ENCODE measurements at regions not wholly inside any gene's neighbourhood (a gene's known extent, or its start where the extent isn't known, plus 50 kb on each side); places are given as distances from the start of the nearest gene placed in this dataset.

GRCh38 chr2:216770050-216770449, 74.7 kb upstream of the IGFBP5 start:
- Histone ChIP-seq H3K27me3 (replicated peaks in 1 of 4; ENCODE audit: control extremely low read depth in 1 of 4, control insufficient read depth in 3 of 4, insufficient read depth in 4 of 4, low read length in 3 of 4) (peaks cover 0 to 3% (median 0%) of the 10 kb centered on the region in 4 experiments), H3K4me2 (replicated peaks; ENCODE audit: low read depth, low read length, poor library complexity, severe bottlenecking) (no peak overlapping the region), H3K9ac (ENCODE audit: low read length) (no peak overlapping the region), H3K79me2 (ENCODE audit: control insufficient read depth, insufficient read depth, low read length) (no peaks in the 10 kb centered on the region), H3K27ac (ENCODE audit: low read length in 2 of 2) (no peak overlapping the region), H2AFZ (ENCODE audit: insufficient read depth, low read depth, low read length, poor library complexity, severe bottlenecking) (no peak overlapping the region), H3K9me3 (ENCODE audit: control extremely low read depth in 1 of 3, control insufficient read depth in 2 of 3, insufficient read depth in 1 of 3, low read length in 2 of 3) (peaks cover 0 to 4% (median 0%) of the 10 kb centered on the region in 3 donors), H3K4me1 (ENCODE audit: control insufficient read depth in 2 of 2, insufficient read depth in 2 of 2, low read length in 2 of 2) (no peaks in the 10 kb centered on the region), H3K36me3 (replicated peaks in 1 of 2; ENCODE audit: control extremely low read depth in 1 of 2, control insufficient read depth in 1 of 2, extremely low read depth in 1 of 2, insufficient read depth in 2 of 2, low read length in 1 of 2) (no peaks in the 10 kb centered on the region), H3K4me3 (ENCODE audit: control extremely low read depth in 1 of 5, extremely low read depth in 1 of 5, insufficient read depth in 1 of 5, low read depth in 2 of 5, low read length in 4 of 5) (no peak overlapping the region), H4K20me1 (ENCODE audit: control insufficient read depth, insufficient read depth, low read length, poor library complexity, severe bottlenecking) (no peaks in the 10 kb centered on the region)
- no peak overlapping the region for H3K27ac Mint-ChIP-seq
- no peaks in the 10 kb centered on the region for H3K4me1 Mint-ChIP-seq
- TF ChIP-seq EZH2 (IDR thresholded peaks at IDR 0.05; ENCODE audit: borderline replicate concordance, insufficient read depth, low read depth, low read length, poor library complexity, severe bottlenecking) (no peak), CTCF (IDR thresholded peaks at IDR 0.05) (no peak)
- H3K27me3 Mint-ChIP-seq = peaks cover 16% of the 10 kb centered on the region
- intact Hi-C loops (cut with micrococcal nuclease) = no loop called here
- no CpG with 5 or more reads among the region's 3 CpGs for WGBS (ENCODE audit: insufficient coverage)
- H3K4me3 Mint-ChIP-seq = no peak overlapping the region
- no peak for ATAC-seq (ENCODE audit: low read depth)
- no peak for DNase-seq
- ChIA-PET CTCF (no interaction called here), POLR2A (no interaction called here)
- H3K9me3 Mint-ChIP-seq (ENCODE audit: insufficient read depth) = peaks cover 2% of the 10 kb centered on the region

GRCh38 chr2:216769626-216770025, 74.3 kb upstream of the IGFBP5 start:
- CTCF ChIA-PET = no interaction called here
- Histone ChIP-seq H3K9me3 (ENCODE audit: control extremely low read depth in 1 of 3, control insufficient read depth in 2 of 3, insufficient read depth in 1 of 3, low read length in 2 of 3) (peaks cover 0 to 4% (median 0%) of the 10 kb centered on the region in 3 donors), H3K79me2 (ENCODE audit: control insufficient read depth, insufficient read depth, low read length) (no peaks in the 10 kb centered on the region), H3K4me1 (ENCODE audit: control insufficient read depth in 2 of 2, insufficient read depth in 2 of 2, low read length in 2 of 2) (no peaks in the 10 kb centered on the region), H3K4me3 (ENCODE audit: control extremely low read depth in 1 of 5, extremely low read depth in 1 of 5, insufficient read depth in 1 of 5, low read depth in 2 of 5, low read length in 4 of 5) (no peak overlapping the region), H3K27ac (ENCODE audit: low read length in 2 of 2) (no peak overlapping the region), H2AFZ (ENCODE audit: insufficient read depth, low read depth, low read length, poor library complexity, severe bottlenecking) (no peak overlapping the region), H3K27me3 (replicated peaks in 1 of 4; ENCODE audit: control extremely low read depth in 1 of 4, control insufficient read depth in 3 of 4, insufficient read depth in 4 of 4, low read length in 3 of 4) (peaks cover 0 to 3% (median 0%) of the 10 kb centered on the region in 4 experiments), H4K20me1 (ENCODE audit: control insufficient read depth, insufficient read depth, low read length, poor library complexity, severe bottlenecking) (no peaks in the 10 kb centered on the region), H3K36me3 (replicated peaks in 1 of 2; ENCODE audit: control extremely low read depth in 1 of 2, control insufficient read depth in 1 of 2, extremely low read depth in 1 of 2, insufficient read depth in 2 of 2, low read length in 1 of 2) (no peaks in the 10 kb centered on the region), H3K4me2 (replicated peaks; ENCODE audit: low read depth, low read length, poor library complexity, severe bottlenecking) (no peak overlapping the region), H3K9ac (ENCODE audit: low read length) (no peak overlapping the region)
- Mint-ChIP-seq H3K4me3 (no peak overlapping the region), H3K27me3 (peaks cover 18% of the 10 kb centered on the region), H3K9me3 (ENCODE audit: insufficient read depth) (peaks cover 2% of the 10 kb centered on the region), H3K27ac (no peak overlapping the region), H3K4me1 (no peaks in the 10 kb centered on the region)
- TF ChIP-seq EZH2 (IDR thresholded peaks at IDR 0.05; ENCODE audit: borderline replicate concordance, insufficient read depth, low read depth, low read length, poor library complexity, severe bottlenecking) (no peak), CTCF (IDR thresholded peaks at IDR 0.05) (no peak)
- POLR2A ChIA-PET = no interaction called here
- ATAC-seq (ENCODE audit: low read depth) (no peak), DNase-seq (no peak)
- intact Hi-C loops (cut with micrococcal nuclease) = no loop called here

All from B cell (primary cell).